ENCODE measurements at regions not wholly inside any gene's neighbourhood (a gene's known extent, or its start where the extent isn't known, plus 50 kb on each side); places are given as distances from the start of the nearest gene placed in this dataset.

GRCh38 chr2:88932686-88933085 lies 241.2 kb downstream of the RPIA start:
- TF ChIP-seq CTCF (conservative IDR thresholded peaks at IDR 0.05; ENCODE audit: low read depth, low read length) (no peak), EZH2 (IDR thresholded peaks at IDR 0.05; ENCODE audit: borderline replicate concordance, low read depth, low read length, poor library complexity, severe bottlenecking) (no peak)

Data from A673 (cell line).